ENCODE measurements at regions not wholly inside any gene's neighbourhood (a gene's known extent, or its start where the extent isn't known, plus 50 kb on each side); places are given as distances from the start of the nearest gene placed in this dataset.

GRCh38 chr7:108659261-108659660 lies 89.6 kb downstream of the DNAJB9 start:
- no peak for DNase-seq (ENCODE audit: low read depth in 1 of 2, low spot score in 1 of 2)
- Histone ChIP-seq H3K4me3 (replicated peaks; ENCODE audit: insufficient read depth, low read length) (no peak overlapping the region), H3K27me3 (ENCODE audit: insufficient read depth, poor library complexity, severe bottlenecking) (peaks cover 4% of the 10 kb centered on the region), H3K27ac (replicated peaks) (no peak overlapping the region)
- TF ChIP-seq GABPA (IDR thresholded peaks at IDR 0.05; ENCODE audit: low read depth) (no peak), REST (IDR thresholded peaks at IDR 0.05; ENCODE audit: insufficient replicate concordance, low read depth) (no peak), POLR2AphosphoS5 (IDR thresholded peaks at IDR 0.05; ENCODE audit: low read depth) (no peak), SPI1 (IDR thresholded peaks at IDR 0.05; ENCODE audit: borderline replicate concordance, low read depth) (no peak)
- TF ChIP-seq, protein P1, sequence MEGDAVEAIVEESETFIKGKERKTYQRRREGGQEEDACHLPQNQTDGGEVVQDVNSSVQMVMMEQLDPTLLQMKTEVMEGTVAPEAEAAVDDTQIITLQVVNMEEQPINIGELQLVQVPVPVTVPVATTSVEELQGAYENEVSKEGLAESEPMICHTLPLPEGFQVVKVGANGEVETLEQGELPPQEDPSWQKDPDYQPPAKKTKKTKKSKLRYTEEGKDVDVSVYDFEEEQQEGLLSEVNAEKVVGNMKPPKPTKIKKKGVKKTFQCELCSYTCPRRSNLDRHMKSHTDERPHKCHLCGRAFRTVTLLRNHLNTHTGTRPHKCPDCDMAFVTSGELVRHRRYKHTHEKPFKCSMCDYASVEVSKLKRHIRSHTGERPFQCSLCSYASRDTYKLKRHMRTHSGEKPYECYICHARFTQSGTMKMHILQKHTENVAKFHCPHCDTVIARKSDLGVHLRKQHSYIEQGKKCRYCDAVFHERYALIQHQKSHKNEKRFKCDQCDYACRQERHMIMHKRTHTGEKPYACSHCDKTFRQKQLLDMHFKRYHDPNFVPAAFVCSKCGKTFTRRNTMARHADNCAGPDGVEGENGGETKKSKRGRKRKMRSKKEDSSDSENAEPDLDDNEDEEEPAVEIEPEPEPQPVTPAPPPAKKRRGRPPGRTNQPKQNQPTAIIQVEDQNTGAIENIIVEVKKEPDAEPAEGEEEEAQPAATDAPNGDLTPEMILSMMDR (IDR thresholded peaks at IDR 0.05; ENCODE audit: insufficient read depth, low read length), result no peak

DNA sequence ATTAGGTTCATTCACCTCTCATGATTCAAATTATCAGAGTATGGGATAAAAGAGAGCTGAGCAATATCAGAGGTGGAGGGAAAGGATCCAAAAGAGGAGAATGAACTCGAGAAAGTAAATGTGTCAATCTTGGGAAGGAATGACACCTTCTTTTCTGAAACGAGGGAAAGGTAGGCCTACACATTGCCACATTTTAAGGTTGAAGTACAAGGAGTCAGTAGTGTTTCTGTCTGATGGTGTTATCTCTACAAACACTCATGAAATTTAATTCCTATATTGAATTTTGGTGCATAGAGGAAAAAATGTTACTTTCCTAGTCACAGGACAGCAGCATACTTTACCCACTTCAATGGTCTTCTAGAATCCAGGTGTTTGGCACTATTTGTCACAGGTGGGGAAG lies 90.2 kb downstream of the DNAJB9 start:
- peaks cover 4% of the 10 kb centered on the region for H3K27me3 ChIP-seq (ENCODE audit: insufficient read depth, poor library complexity, severe bottlenecking)
- DNase-seq (ENCODE audit: low read depth in 1 of 2, low spot score in 1 of 2), result no peak
- no peak for TF ChIP-seq REST (IDR thresholded peaks at IDR 0.05; ENCODE audit: insufficient replicate concordance, low read depth)
- TF ChIP-seq, protein P1 (IDR thresholded peaks at IDR 0.05; ENCODE audit: insufficient read depth, low read length), result no peak
- no peak for TF ChIP-seq POLR2AphosphoS5 (IDR thresholded peaks at IDR 0.05; ENCODE audit: low read depth)
- no peak for TF ChIP-seq SPI1 (IDR thresholded peaks at IDR 0.05; ENCODE audit: borderline replicate concordance, low read depth)
- no peak for TF ChIP-seq GABPA (IDR thresholded peaks at IDR 0.05; ENCODE audit: low read depth)
- H3K4me3 ChIP-seq (replicated peaks; ENCODE audit: insufficient read depth, low read length), result no peak overlapping the region
- H3K27ac ChIP-seq (replicated peaks), result no peak overlapping the region

- TF ChIP-seq REST (IDR thresholded peaks at IDR 0.05; ENCODE audit: insufficient replicate concordance, low read depth), result no peak
- no peak for TF ChIP-seq GABPA (IDR thresholded peaks at IDR 0.05; ENCODE audit: low read depth)
- no peak for TF ChIP-seq POLR2AphosphoS5 (IDR thresholded peaks at IDR 0.05; ENCODE audit: low read depth)
- TF ChIP-seq, protein P1 (IDR thresholded peaks at IDR 0.05; ENCODE audit: insufficient read depth, low read length), result no peak
- TF ChIP-seq SPI1 (IDR thresholded peaks at IDR 0.05; ENCODE audit: borderline replicate concordance, low read depth), result no peak
- Histone ChIP-seq H3K27me3 (ENCODE audit: insufficient read depth, poor library complexity, severe bottlenecking) (peaks cover 5% of the 10 kb centered on the region), H3K4me3 (replicated peaks; ENCODE audit: insufficient read depth, low read length) (no peak overlapping the region), H3K27ac (replicated peaks) (no peak overlapping the region)
- no peak for DNase-seq (ENCODE audit: low read depth in 1 of 2, low spot score in 1 of 2)
Measured at GRCh38 chr7:108660465-108660864, 90.8 kb downstream of the DNAJB9 start.

All from HL-60 (cell line).